CD14-positive monocyte (primary cell): ENCODE measurements at regions not wholly inside any gene's neighbourhood (a gene's known extent, or its start where the extent isn't known, plus 50 kb on each side); places are given as distances from the start of the nearest gene placed in this dataset.
"Not testable (repeated sequence)": the region's sequence is repeated elsewhere in the genome, so short reads cannot be mapped to it uniquely, and the experiment has no call there.

ENCODE experiments used
- DNase-seq, 3 donors: peaks; one replicate each; pipeline ENCODE4 v3.0.0-alpha.2; 2011 to 2022
- H2AFZ ChIP-seq: 2 replicates; pipeline ENCODE4 v1.6.0; 2012; ENCODE audit warnings: mild to moderate bottlenecking, low read depth, low read length, inconsistent platforms; ENCODE audit not compliant: insufficient read depth, poor library complexity, severe bottlenecking
- H3K27ac ChIP-seq, 2 donors: 1 replicate in 1 of 2; 2 replicates in 1 of 2; pipeline ENCODE4 v1.5.1; 2012 to 2013; ENCODE audit warnings: low read length in 2 of 2, control low read depth in 1 of 2, inconsistent platforms in 1 of 2, low read depth in 1 of 2, mild to moderate bottlenecking in 1 of 2
- H3K27me3 ChIP-seq, 2 donors: one replicate each; pipeline versions ENCODE4 v1.6.0 to v1.6.1; 2011 to 2013; ENCODE audit warnings: low read length in 2 of 2; ENCODE audit not compliant: control insufficient read depth in 2 of 2, insufficient read depth in 2 of 2
- H3K36me3 ChIP-seq, 2 donors: replicated peaks in 1 of 2; 1 replicate in 1 of 2; 2 replicates in 1 of 2; pipeline versions ENCODE4 v1.5.1 to v1.6.1; 2012 to 2013; ENCODE audit warnings: low read length in 2 of 2, control low read depth in 1 of 2, inconsistent platforms in 1 of 2, mild to moderate bottlenecking in 1 of 2; ENCODE audit not compliant: insufficient read depth in 2 of 2, control insufficient read depth in 1 of 2
- H3K4me1 ChIP-seq, 2 donors: 1 replicate in 1 of 2; 2 replicates in 1 of 2; pipeline versions ENCODE4 v1.5.1 to v1.6.1; 2012 to 2013; ENCODE audit warnings: low read length in 2 of 2, control low read depth in 1 of 2, inconsistent platforms in 1 of 2, mild to moderate bottlenecking in 1 of 2, moderate library complexity in 1 of 2; ENCODE audit not compliant: insufficient read depth in 2 of 2, control insufficient read depth in 1 of 2
- H3K4me2 ChIP-seq: replicated peaks from 2 replicates; pipeline ENCODE3; 2012; ENCODE audit warnings: low read length, moderate library complexity, mild to moderate bottlenecking; ENCODE audit not compliant: poor library complexity, severe bottlenecking; ENCODE audit errors: extremely low read depth
- H3K4me3 ChIP-seq, 3 experiments: fragments of 200-600 bp in 1 of 3; sonication (generic) in 1 of 3; replicated peaks in 1 of 3; 1 replicate in 2 of 3; 2 replicates in 1 of 3; pipeline ENCODE4 v1.5.1; 2011 to 2013; ENCODE audit warnings: low read length in 3 of 3, mild to moderate bottlenecking in 3 of 3, control low read depth in 2 of 3, low read depth in 2 of 3, inconsistent platforms in 1 of 3, moderate library complexity in 1 of 3
- H3K79me2 ChIP-seq: 2 replicates; pipeline ENCODE4 v1.6.0; 2012; ENCODE audit warnings: mild to moderate bottlenecking, control low read depth, inconsistent platforms, low read length, moderate library complexity; ENCODE audit not compliant: insufficient read depth
- H3K9ac ChIP-seq: 2 replicates; pipeline ENCODE4 v1.6.0; 2017; ENCODE audit warnings: low read length, mild to moderate bottlenecking; ENCODE audit not compliant: insufficient read depth, poor library complexity, severe bottlenecking
- H3K9me3 ChIP-seq, 2 donors: replicated peaks in 1 of 2; 1 replicate in 1 of 2; 2 replicates in 1 of 2; pipeline versions ENCODE4 v1.5.1 to v1.6.1; 2012 to 2013; ENCODE audit warnings: low read length in 2 of 2, control low read depth in 1 of 2; ENCODE audit not compliant: control insufficient read depth in 1 of 2, insufficient read depth in 1 of 2
- H4K20me1 ChIP-seq: 2 replicates; pipeline ENCODE4 v1.6.0; 2012; ENCODE audit warnings: mild to moderate bottlenecking, low read length, control low read depth, moderate library complexity; ENCODE audit not compliant: insufficient read depth
- H3K27ac Mint-ChIP-seq, 7 donors: one replicate each; pipeline ENCODE4 v1.8.0; 2020; ENCODE audit warnings: mild to moderate bottlenecking in 7 of 7, mixed read lengths in 7 of 7, moderate library complexity in 6 of 7, inconsistent platforms in 2 of 7
- H3K27me3 Mint-ChIP-seq, 3 donors: one replicate each; pipeline ENCODE4 v1.8.0; 2021 to 2022; ENCODE audit warnings: low read depth in 3 of 3, mild to moderate bottlenecking in 3 of 3, mixed read lengths in 3 of 3, moderate library complexity in 3 of 3, inconsistent platforms in 1 of 3
- H3K36me3 Mint-ChIP-seq, 2 donors: one replicate each; pipeline ENCODE4 v1.8.0; 2020; ENCODE audit warnings: mixed read lengths in 2 of 2, inconsistent platforms in 1 of 2, mild to moderate bottlenecking in 1 of 2
- H3K4me1 Mint-ChIP-seq: one replicate; pipeline ENCODE4 v1.8.0; 2020; ENCODE audit warnings: mild to moderate bottlenecking, mixed read lengths
- H3K4me3 Mint-ChIP-seq, 2 donors: one replicate each; pipeline ENCODE4 v1.8.0; 2020; ENCODE audit warnings: mild to moderate bottlenecking in 2 of 2, mixed read lengths in 2 of 2, moderate library complexity in 1 of 2
- H3K9me3 Mint-ChIP-seq, 7 donors: one replicate each; pipeline ENCODE4 v1.8.0; 2020 to 2022; ENCODE audit warnings: mixed read lengths in 7 of 7, mild to moderate bottlenecking in 6 of 7, moderate library complexity in 6 of 7, inconsistent platforms in 2 of 7
- WGBS: methylation state at CpG from one replicate; pipeline ENCODE4 v1.1.5; 2013; ENCODE audit warnings: missing lambda C conversion rate; ENCODE audit not compliant: insufficient coverage; 5-methylcytosine and 5-hydroxymethylcytosine counted together
- intact Hi-C, 2 donors: fragments of 100-400 bp; cut with micrococcal nuclease; formaldehyde crosslinking; loops; one replicate each; pipeline versions ENCODE4 v1.15.0 to v1.15.1; 2023
- TF ChIP-seq, protein P1 (sequence below): fragments of 200-600 bp; IDR thresholded peaks from one replicate; pipeline ENCODE4 v1.8.0; 2022; ENCODE audit warnings: antibody characterized with exemption, mild to moderate bottlenecking

DNA sequence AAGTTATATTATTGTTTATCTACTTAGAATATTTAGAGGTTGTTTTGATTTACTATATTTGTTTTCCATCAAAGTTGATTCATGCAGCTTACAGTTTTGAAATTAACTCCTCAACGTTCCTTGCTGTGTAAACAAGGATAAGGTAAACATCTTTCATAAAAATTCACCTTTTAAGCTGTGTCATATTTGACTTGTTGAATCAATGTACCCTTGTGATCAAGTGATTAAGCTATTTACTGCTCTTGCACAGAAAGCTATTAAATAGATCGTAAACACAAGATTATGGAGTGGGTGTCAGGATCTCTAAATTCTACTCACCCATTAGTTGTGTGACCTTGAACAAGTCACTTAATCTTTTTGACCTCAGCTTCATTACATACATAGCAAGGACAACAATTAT, 2054.0 kb upstream of the NUDT12 start:
- no peak overlapping the region for H3K9ac ChIP-seq
- H3K4me2 ChIP-seq, result no peak overlapping the region
- TF ChIP-seq, protein P1, sequence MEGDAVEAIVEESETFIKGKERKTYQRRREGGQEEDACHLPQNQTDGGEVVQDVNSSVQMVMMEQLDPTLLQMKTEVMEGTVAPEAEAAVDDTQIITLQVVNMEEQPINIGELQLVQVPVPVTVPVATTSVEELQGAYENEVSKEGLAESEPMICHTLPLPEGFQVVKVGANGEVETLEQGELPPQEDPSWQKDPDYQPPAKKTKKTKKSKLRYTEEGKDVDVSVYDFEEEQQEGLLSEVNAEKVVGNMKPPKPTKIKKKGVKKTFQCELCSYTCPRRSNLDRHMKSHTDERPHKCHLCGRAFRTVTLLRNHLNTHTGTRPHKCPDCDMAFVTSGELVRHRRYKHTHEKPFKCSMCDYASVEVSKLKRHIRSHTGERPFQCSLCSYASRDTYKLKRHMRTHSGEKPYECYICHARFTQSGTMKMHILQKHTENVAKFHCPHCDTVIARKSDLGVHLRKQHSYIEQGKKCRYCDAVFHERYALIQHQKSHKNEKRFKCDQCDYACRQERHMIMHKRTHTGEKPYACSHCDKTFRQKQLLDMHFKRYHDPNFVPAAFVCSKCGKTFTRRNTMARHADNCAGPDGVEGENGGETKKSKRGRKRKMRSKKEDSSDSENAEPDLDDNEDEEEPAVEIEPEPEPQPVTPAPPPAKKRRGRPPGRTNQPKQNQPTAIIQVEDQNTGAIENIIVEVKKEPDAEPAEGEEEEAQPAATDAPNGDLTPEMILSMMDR, result no peak
- H2AFZ ChIP-seq, result no peak overlapping the region
- H3K27me3 Mint-ChIP-seq, result no peaks in the 10 kb centered on the region
- no peak overlapping the region for H3K27ac Mint-ChIP-seq
- H3K4me1 Mint-ChIP-seq, result no peaks in the 10 kb centered on the region
- no peaks in the 10 kb centered on the region for H3K9me3 ChIP-seq
- no peak overlapping the region for H3K4me3 Mint-ChIP-seq
- no peak overlapping the region for H3K4me3 ChIP-seq
- no peaks in the 10 kb centered on the region for H3K79me2 ChIP-seq
- no peaks in the 10 kb centered on the region for H3K36me3 Mint-ChIP-seq
- no peak overlapping the region for H3K27ac ChIP-seq
- H3K36me3 ChIP-seq, result no peaks in the 10 kb centered on the region
- H3K4me1 ChIP-seq, result no peaks in the 10 kb centered on the region
- H3K27me3 ChIP-seq, result no peaks in the 10 kb centered on the region
- WGBS, result no CpG with 5 or more reads among the region's 2 CpGs
- no peak for DNase-seq
- H4K20me1 ChIP-seq, result no peaks in the 10 kb centered on the region
- intact Hi-C loops, result no loop called here
- H3K9me3 Mint-ChIP-seq, result peaks cover 0 to 3% (median 0%) of the 10 kb centered on the region in 7 donors

DNA sequence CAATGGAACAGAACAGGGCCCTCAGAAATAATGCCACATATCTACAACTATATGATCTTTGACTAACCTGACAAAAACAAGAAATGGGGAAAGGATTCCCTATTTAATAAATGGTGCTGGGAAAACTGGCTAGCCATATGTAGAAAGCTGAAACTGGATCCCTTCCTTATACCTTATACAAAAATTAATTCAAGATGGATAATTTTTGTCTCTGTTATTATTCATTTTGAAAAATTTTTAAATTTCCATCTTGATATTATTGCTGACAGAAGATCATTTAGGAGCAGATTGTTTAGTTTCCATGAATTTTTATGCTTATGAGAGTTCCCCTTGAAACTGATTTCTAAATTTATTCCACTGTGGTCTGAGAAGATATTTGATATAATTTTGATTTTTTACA, 2039.8 kb upstream of the NUDT12 start:
- H3K4me3 ChIP-seq, DNase-seq, H3K4me1 ChIP-seq, H3K36me3 Mint-ChIP-seq, H4K20me1 ChIP-seq, H3K27me3 Mint-ChIP-seq, H3K27ac ChIP-seq, H3K4me2 ChIP-seq, H2AFZ ChIP-seq, H3K4me3 Mint-ChIP-seq, H3K9me3 ChIP-seq, H3K79me2 ChIP-seq, H3K36me3 ChIP-seq, H3K4me1 Mint-ChIP-seq, H3K27ac Mint-ChIP-seq, H3K27me3 ChIP-seq, intact Hi-C loops, H3K9ac ChIP-seq: not testable (repeated sequence)
- peaks cover 6 to 17% (median 9%) of the 10 kb centered on the region in 7 donors for H3K9me3 Mint-ChIP-seq
